SK-N-SH treated with all-trans-retinoic acid at 6 μM for 48 hours (cell line): ENCODE measurements at regions not wholly inside any gene's neighbourhood (a gene's known extent, or its start where the extent isn't known, plus 50 kb on each side); places are given as distances from the start of the nearest gene placed in this dataset.

Source experiments
- ZFP3 ChIP-seq: fragments of 250-450 bp; sonication (Bioruptor Pico); IDR thresholded peaks from 2 replicates; pipeline ENCODE4 v1.5.0; 2020; ENCODE audit warnings: mild to moderate bottlenecking, moderate library complexity
- TF ChIP-seq, protein P1 (sequence below): fragments of 250-450 bp; sonication (Bioruptor Pico); IDR thresholded peaks from 2 replicates; pipeline ENCODE4 v1.8.0; 2020; ENCODE audit warnings: mild to moderate bottlenecking, moderate library complexity, borderline replicate concordance
- TF ChIP-seq, protein P2 (sequence below): fragments of 250-450 bp; sonication (Bioruptor Pico); IDR thresholded peaks from 2 replicates; pipeline ENCODE4 v1.5.1; 2021; ENCODE audit warnings: mild to moderate bottlenecking, moderate library complexity

DNA sequence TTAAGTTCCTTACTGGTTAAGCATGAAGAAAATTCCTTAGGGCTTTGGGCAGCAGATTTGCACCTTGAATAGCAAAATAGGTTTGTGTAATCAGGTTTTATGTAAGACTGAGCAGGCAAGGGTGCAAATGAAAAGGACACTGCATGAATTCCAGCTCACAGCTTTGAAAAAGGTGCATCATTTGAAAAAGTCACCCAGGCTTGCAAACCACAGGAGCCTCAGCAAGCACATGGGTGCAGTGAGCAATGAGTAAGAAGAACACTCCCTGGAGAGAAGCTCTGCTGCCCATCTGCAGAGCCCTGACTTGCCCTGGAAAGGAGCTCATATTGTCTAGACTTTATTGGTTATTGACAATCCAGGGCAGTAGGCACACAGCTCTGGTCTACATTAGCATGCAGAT lies 165.6 kb upstream of the KCNJ16 start:
- TF ChIP-seq, protein P1, sequence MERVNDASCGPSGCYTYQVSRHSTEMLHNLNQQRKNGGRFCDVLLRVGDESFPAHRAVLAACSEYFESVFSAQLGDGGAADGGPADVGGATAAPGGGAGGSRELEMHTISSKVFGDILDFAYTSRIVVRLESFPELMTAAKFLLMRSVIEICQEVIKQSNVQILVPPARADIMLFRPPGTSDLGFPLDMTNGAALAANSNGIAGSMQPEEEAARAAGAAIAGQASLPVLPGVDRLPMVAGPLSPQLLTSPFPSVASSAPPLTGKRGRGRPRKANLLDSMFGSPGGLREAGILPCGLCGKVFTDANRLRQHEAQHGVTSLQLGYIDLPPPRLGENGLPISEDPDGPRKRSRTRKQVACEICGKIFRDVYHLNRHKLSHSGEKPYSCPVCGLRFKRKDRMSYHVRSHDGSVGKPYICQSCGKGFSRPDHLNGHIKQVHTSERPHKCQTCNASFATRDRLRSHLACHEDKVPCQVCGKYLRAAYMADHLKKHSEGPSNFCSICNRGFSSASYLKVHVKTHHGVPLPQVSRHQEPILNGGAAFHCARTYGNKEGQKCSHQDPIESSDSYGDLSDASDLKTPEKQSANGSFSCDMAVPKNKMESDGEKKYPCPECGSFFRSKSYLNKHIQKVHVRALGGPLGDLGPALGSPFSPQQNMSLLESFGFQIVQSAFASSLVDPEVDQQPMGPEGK (CRISPR knock-in tag) = no peak
- TF ChIP-seq ZFP3 (CRISPR knock-in tag) = no peak
- TF ChIP-seq, protein P2, sequence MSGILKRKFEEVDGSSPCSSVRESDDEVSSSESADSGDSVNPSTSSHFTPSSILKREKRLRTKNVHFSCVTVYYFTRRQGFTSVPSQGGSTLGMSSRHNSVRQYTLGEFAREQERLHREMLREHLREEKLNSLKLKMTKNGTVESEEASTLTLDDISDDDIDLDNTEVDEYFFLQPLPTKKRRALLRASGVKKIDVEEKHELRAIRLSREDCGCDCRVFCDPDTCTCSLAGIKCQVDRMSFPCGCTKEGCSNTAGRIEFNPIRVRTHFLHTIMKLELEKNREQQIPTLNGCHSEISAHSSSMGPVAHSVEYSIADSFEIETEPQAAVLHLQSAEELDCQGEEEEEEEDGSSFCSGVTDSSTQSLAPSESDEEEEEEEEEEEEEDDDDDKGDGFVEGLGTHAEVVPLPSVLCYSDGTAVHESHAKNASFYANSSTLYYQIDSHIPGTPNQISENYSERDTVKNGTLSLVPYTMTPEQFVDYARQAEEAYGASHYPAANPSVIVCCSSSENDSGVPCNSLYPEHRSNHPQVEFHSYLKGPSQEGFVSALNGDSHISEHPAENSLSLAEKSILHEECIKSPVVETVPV (CRISPR knock-in tag) = no peak
